ENCODE measurements at regions not wholly inside any gene's neighbourhood (a gene's known extent, or its start where the extent isn't known, plus 50 kb on each side); places are given as distances from the start of the nearest gene placed in this dataset.

- DNase-seq (ENCODE audit: low read depth, low spot score) = no peak
Observed at GRCh38 chr4:128601991-128602695, 207.4 kb upstream of the JADE1 start.

- DNase-seq (ENCODE audit: low read depth, low spot score) = peak; percentile 91
Observed at GRCh38 chr4:128600996-128601871, 208.3 kb upstream of the JADE1 start.

- peak; percentile 10 for DNase-seq (ENCODE audit: low read depth, low spot score)
Observed at GRCh38 chr4:128600410-128600809, 209.1 kb upstream of the JADE1 start.

GRCh38 chr4:128597500-128597899 lies 212.0 kb upstream of the JADE1 start:
- DNase-seq (ENCODE audit: low read depth, low spot score) = no peak

- no peak for DNase-seq (ENCODE audit: low read depth, low spot score)
Observed at GRCh38 chr4:128596853-128597252, 212.6 kb upstream of the JADE1 start.

- no peak for DNase-seq (ENCODE audit: low read depth, low spot score)
Observed at GRCh38 chr4:128596115-128596514, 213.4 kb upstream of the JADE1 start.

- DNase-seq (ENCODE audit: low read depth, low spot score) = no peak
Observed at GRCh38 chr4:128591482-128591881, 218.0 kb upstream of the JADE1 start.

- no peak for DNase-seq (ENCODE audit: low read depth, low spot score)
Observed at GRCh38 chr4:128590773-128591172, 218.7 kb upstream of the JADE1 start.

GRCh38 chr4:128590034-128590740 lies 219.3 kb upstream of the JADE1 start:
- no peak for DNase-seq (ENCODE audit: low read depth, low spot score)

GRCh38 chr4:128589384-128589965 lies 220.0 kb upstream of the JADE1 start:
- no peak for DNase-seq (ENCODE audit: low read depth, low spot score)

GRCh38 chr4:128587382-128587781 lies 222.1 kb upstream of the JADE1 start:
- no peak for DNase-seq (ENCODE audit: low read depth, low spot score)

GRCh38 chr4:128583753-128584712 lies 225.5 kb upstream of the JADE1 start:
- DNase-seq (ENCODE audit: low read depth, low spot score) = no peak

- DNase-seq (ENCODE audit: low read depth, low spot score) = no peak
Observed at GRCh38 chr4:128582427-128582870, 227.1 kb upstream of the JADE1 start.

- no peak for DNase-seq (ENCODE audit: low read depth, low spot score)
Observed at GRCh38 chr4:128579154-128579853, 230.2 kb upstream of the JADE1 start.

- DNase-seq (ENCODE audit: low read depth, low spot score) = no peak
Observed at GRCh38 chr4:128574706-128575105, 234.8 kb upstream of the JADE1 start.

- DNase-seq (ENCODE audit: low read depth, low spot score) = no peak
Observed at GRCh38 chr4:128573781-128574508, 235.6 kb upstream of the JADE1 start.

- no peak for DNase-seq (ENCODE audit: low read depth, low spot score)
Observed at GRCh38 chr4:128572778-128573241, 236.7 kb upstream of the JADE1 start.

GRCh38 chr4:128571747-128572146 lies 237.8 kb upstream of the JADE1 start:
- DNase-seq (ENCODE audit: low read depth, low spot score) = peak; percentile 68

GRCh38 chr4:128570387-128570975 lies 239.0 kb upstream of the JADE1 start:
- no peak for DNase-seq (ENCODE audit: low read depth, low spot score)
